IMR-90 (cell line): ENCODE measurements at regions not wholly inside any gene's neighbourhood (a gene's known extent, or its start where the extent isn't known, plus 50 kb on each side); places are given as distances from the start of the nearest gene placed in this dataset.

ENCODE experiments used
- CEBPB ChIP-seq: IDR thresholded peaks from 2 replicates; pipeline ENCODE4 v1.6.1; 2012; ENCODE audit warnings: low read depth, low read length, improper control_type of control experiment
- CHD1 ChIP-seq: IDR thresholded peaks from 2 replicates; pipeline ENCODE4 v1.6.1; 2012; ENCODE audit warnings: low read depth, low read length, improper control_type of control experiment
- CTCF ChIP-seq: conservative IDR thresholded peaks from 2 replicates; pipeline ENCODE4 v1.5.1; 2012; ENCODE audit warnings: mild to moderate bottlenecking, low read depth, low read length, improper control_type of control experiment
- ELK1 ChIP-seq: fragments of 150-350 bp; IDR thresholded peaks from 2 replicates; pipeline ENCODE4 v1.6.1; 2016; ENCODE audit warnings: low read depth, mild to moderate bottlenecking, low read length, moderate library complexity, borderline replicate concordance
- FOS ChIP-seq: fragments of 150-350 bp; IDR thresholded peaks from 2 replicates; pipeline ENCODE4 v1.6.1; 2016; ENCODE audit warnings: low read depth, low read length
- MAFK ChIP-seq: IDR thresholded peaks from 2 replicates; pipeline ENCODE4 v1.6.1; 2012; ENCODE audit warnings: low read depth, low read length, improper control_type of control experiment
- MAZ ChIP-seq: IDR thresholded peaks from 2 replicates; pipeline ENCODE4 v1.6.1; 2012; ENCODE audit warnings: low read depth, mild to moderate bottlenecking, low read length, improper control_type of control experiment, moderate library complexity, borderline replicate concordance
- MXI1 ChIP-seq: IDR thresholded peaks from 2 replicates; pipeline ENCODE4 v1.6.1; 2012; ENCODE audit warnings: low read depth, mild to moderate bottlenecking, low read length, moderate library complexity, borderline replicate concordance
- NFE2L2 ChIP-seq: fragments of 150-350 bp; IDR thresholded peaks from 2 replicates; pipeline ENCODE4 v1.6.1; 2016; ENCODE audit warnings: low read depth, mild to moderate bottlenecking, low read length
- POLR2A ChIP-seq: IDR thresholded peaks from 2 replicates; pipeline ENCODE4 v1.6.1; 2012; ENCODE audit warnings: mild to moderate bottlenecking, low read depth, low read length
- RAD21 ChIP-seq: IDR thresholded peaks from 2 replicates; pipeline ENCODE4 v1.6.1; 2012; ENCODE audit warnings: low read length, improper control_type of control experiment
- RCOR1 ChIP-seq: IDR thresholded peaks from 2 replicates; pipeline ENCODE4 v1.6.1; 2012; ENCODE audit warnings: mild to moderate bottlenecking, low read length, improper control_type of control experiment; ENCODE audit not compliant: insufficient replicate concordance

GRCh38 chr15:62972814-62973213, 69.7 kb upstream of the TPM1 start:
- TF ChIP-seq POLR2A, result no peak
- no peak; the same call in 1 of the 2 replicates for TF ChIP-seq RAD21
- no peak; the same call in 1 of the 2 replicates for TF ChIP-seq FOS
- no peak for TF ChIP-seq NFE2L2
- no peak for TF ChIP-seq MAZ
- no peak for TF ChIP-seq MAFK
- no peak for TF ChIP-seq CTCF
- TF ChIP-seq CEBPB, result peak; percentile 97
- TF ChIP-seq ELK1, result no peak
- TF ChIP-seq MXI1, result no peak
- TF ChIP-seq CHD1, result no peak
- TF ChIP-seq RCOR1, result no peak
